Stomach (tissue), 8 donors: ENCODE measurements at regions not wholly inside any gene's neighbourhood (a gene's known extent, or its start where the extent isn't known, plus 50 kb on each side); places are given as distances from the start of the nearest gene placed in this dataset.

Experiments
- DNase-seq, 2 donors: peaks; one replicate each; pipeline versions ENCODE4 v3.0.0 to v3.0.0-alpha.2; 2013 to 2019
- H3K27ac ChIP-seq, 5 donors: fragments of 200-600 bp in 4 of 5; sonication (generic) in 4 of 5; one replicate each; pipeline ENCODE4 v1.5.1; 2013 to 2019; ENCODE audit warnings: mild to moderate bottlenecking in 1 of 5, moderate library complexity in 1 of 5
- H3K27me3 ChIP-seq, 3 donors: fragments of 200-600 bp; sonication (generic); one replicate each; pipeline ENCODE4 v1.5.1; 2017 to 2019; ENCODE audit warnings: mixed run types in 1 of 3
- H3K36me3 ChIP-seq, 4 donors: fragments of 200-600 bp; sonication (generic); 1 replicate in 3 of 4; 2 replicates in 1 of 4; pipeline ENCODE4 v1.5.1; 2016 to 2019
- H3K4me1 ChIP-seq, 4 donors: fragments of 200-600 bp; sonication (generic); one replicate each; pipeline ENCODE4 v1.5.1; 2016 to 2019
- H3K4me3 ChIP-seq, 4 donors: fragments of 200-600 bp; sonication (generic) in 3 of 4; one replicate each; pipeline ENCODE4 v1.5.1; 2016 to 2019; ENCODE audit warnings: mild to moderate bottlenecking in 1 of 4
- H3K9me3 ChIP-seq, 4 donors: fragments of 200-600 bp; sonication (generic); one replicate each; pipeline ENCODE4 v1.5.1; 2016 to 2019
- CTCF ChIP-seq, 7 experiments: fragments of 450-650 bp in 4 of 7; fragments of 200-600 bp in 3 of 7; sonication (generic) in 3 of 7; IDR thresholded peaks; one replicate each; pipeline ENCODE4 v1.5.1; 2016 to 2019; ENCODE audit warnings: antibody characterized with exemption in 7 of 7, control low read depth in 2 of 7, mild to moderate bottlenecking in 1 of 7
- EP300 ChIP-seq: sonication (generic); formaldehyde crosslinking; IDR thresholded peaks from one replicate; pipeline ENCODE4 v1.6.1; 2017; ENCODE audit warnings: antibody characterized with exemption
- POLR2A ChIP-seq, 4 donors: fragments of 450-650 bp; IDR thresholded peaks; one replicate each; pipeline ENCODE4 v1.6.1; 2016; ENCODE audit warnings: antibody characterized with exemption in 4 of 4, control low read depth in 2 of 4, mild to moderate bottlenecking in 1 of 4, moderate library complexity in 1 of 4
- POLR2AphosphoS5 ChIP-seq, 3 donors: sonication (generic); formaldehyde crosslinking; IDR thresholded peaks; one replicate each; pipeline ENCODE4 v1.6.1; 2016; ENCODE audit warnings: antibody characterized with exemption in 3 of 3
- WGBS, 5 donors: extraction: QIAGEN DNeasy Blood & Tissue Kit in 3 of 5; methylation state at CpG; one replicate each; pipeline versions ENCODE4 v1.1.5 to v1.1.7; 2013 to 2018; 5-methylcytosine and 5-hydroxymethylcytosine counted together
- intact Hi-C: fragments of 100-400 bp; cut with DNase I; formaldehyde crosslinking; loops from one replicate; pipeline ENCODE4 v1.15.1; 2023; ENCODE audit warnings: low total_unique reads
- donor health status: healthy with polysubstance abuse.
- donor health status: Bipolar disorder and iron deficiency.
- donor health status: healthy.

DNA sequence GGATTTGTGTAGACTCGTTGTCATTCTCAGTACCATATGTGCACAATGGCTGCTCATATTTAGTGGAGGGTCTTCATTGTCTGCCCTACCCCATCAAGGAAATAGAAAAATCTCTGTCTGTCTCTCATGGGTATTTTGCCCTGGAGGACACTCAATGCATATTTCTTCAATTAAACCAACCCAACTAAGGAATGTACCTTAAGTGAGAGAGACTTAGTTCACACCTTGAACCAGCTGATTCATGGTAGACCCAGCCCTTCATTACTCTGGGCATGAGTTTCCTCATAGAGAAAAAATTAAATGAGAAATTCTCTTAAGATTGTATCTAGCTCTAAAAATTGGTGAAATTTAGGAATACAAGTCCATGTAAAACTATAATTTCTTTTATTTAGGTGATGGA lies 107.1 kb upstream of the PLEKHG7 start:
- WGBS, 5 donors, result 93 to 100% (median 100%) methylated on average over 1 of the region's 1 CpG
- Histone ChIP-seq H3K27ac (no peak overlapping the region), H3K4me1 (no peaks in the 10 kb centered on the region)

GRCh38 chr12:92593734-92594402 lies 108.9 kb upstream of the PLEKHG7 start:
- 63 to 77% (median 70%) methylated on average over 8 of the region's 8 CpGs for WGBS, 5 donors
- H3K4me3 ChIP-seq, result no peak overlapping the region

More for the DNA sequence above, 107.1 kb upstream of the PLEKHG7 start:
- intact Hi-C loops, result no loop called here
- Histone ChIP-seq H3K4me3 (no peak overlapping the region), H3K36me3 (no peaks in the 10 kb centered on the region), H3K9me3 (peaks cover 3 to 11% (median 9%) of the 10 kb centered on the region in 4 donors), H3K27me3 (no peaks in the 10 kb centered on the region)
- TF ChIP-seq POLR2AphosphoS5 (IDR thresholded peaks at IDR 0.05) (no peak), CTCF (IDR thresholded peaks at IDR 0.05) (no peak), EP300 (no peak), POLR2A (IDR thresholded peaks at IDR 0.05) (no peak)
- DNase-seq, result no peak

DNA sequence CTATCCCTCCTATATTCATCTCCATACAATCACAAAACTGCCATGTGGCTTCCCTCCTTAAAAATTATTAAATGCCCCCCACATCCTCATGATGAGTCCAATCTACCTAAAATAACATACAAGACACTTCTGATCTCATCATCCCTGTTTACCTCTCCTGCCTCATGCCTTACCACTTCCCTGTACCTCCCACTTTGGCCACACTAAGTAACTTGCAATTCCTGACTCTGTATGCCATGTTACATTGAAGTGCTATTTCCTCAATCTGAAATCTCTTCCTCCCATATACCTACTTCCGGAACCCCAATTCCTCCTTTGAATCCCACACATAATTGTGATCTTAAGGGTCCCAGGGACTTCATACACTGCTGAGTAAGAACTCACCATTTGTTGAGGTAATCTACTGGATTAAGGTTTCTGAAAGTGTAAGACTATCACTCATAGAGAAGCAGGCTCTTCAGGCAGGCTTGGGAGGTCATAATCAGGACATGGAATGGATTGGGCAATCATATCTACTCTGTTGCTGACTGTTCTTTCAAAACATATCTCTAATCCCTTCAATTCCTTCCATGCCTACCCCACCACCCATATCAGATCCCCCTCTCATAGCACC lies 117.6 kb upstream of the PLEKHG7 start:
- Histone ChIP-seq H3K27me3 (no peaks in the 10 kb centered on the region), H3K9me3 (peaks cover 0 to 7% (median 0%) of the 10 kb centered on the region in 4 donors), H3K27ac (no peak overlapping the region), H3K36me3 (no peaks in the 10 kb centered on the region), H3K4me1 (no peaks in the 10 kb centered on the region), H3K4me3 (no peak overlapping the region)
- 91 to 100% (median 97%) methylated on average over 1 of the region's 1 CpG for WGBS, 5 donors
- intact Hi-C loops, result no loop called here
- no peak for DNase-seq
- TF ChIP-seq POLR2AphosphoS5 (IDR thresholded peaks at IDR 0.05) (no peak), EP300 (no peak), POLR2A (IDR thresholded peaks at IDR 0.05) (no peak), CTCF (IDR thresholded peaks at IDR 0.05) (no peak)

More at GRCh38 chr12:92593734-92594402, 108.9 kb upstream of the PLEKHG7 start:
- peak; percentile 29 to 79 for DNase-seq
- H3K9me3 ChIP-seq, result no peaks in the 10 kb centered on the region
- TF ChIP-seq POLR2A (IDR thresholded peaks at IDR 0.05) (no peak), POLR2AphosphoS5 (IDR thresholded peaks at IDR 0.05) (peak in 1 of 3 donors; percentile 40), CTCF (IDR thresholded peaks at IDR 0.05) (no peak)
- H3K27ac ChIP-seq, result peak overlapping the region; percentile 42 to 69 (median 64)
- H3K27me3 ChIP-seq, result no peaks in the 10 kb centered on the region
- intact Hi-C loops, result no loop called here
- H3K36me3 ChIP-seq, result no peaks in the 10 kb centered on the region
- H3K4me1 ChIP-seq, result no peaks in the 10 kb centered on the region

DNA sequence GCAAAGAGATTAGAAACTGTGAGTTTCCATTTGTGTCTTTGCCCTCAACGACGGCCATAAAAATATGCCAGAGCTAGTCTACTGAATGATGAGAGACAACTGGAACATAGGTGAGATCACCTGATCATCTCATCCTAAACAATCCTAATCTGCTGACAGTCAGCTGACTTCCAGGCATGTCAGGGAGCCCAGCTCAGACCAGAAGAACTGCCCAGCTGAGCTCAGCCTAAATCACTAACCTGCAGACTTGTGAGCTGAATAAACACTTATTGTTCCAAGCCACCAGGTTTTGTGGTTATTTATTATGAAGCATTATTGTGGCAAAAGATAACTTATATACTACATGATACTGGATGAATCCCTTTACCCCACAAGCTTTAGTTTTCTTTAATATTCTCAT lies 118.9 kb upstream of the PLEKHG7 start:
- peaks cover 0 to 7% (median 0%) of the 10 kb centered on the region in 4 donors for H3K9me3 ChIP-seq
- no peak for DNase-seq
- no peaks in the 10 kb centered on the region for H3K27me3 ChIP-seq
- WGBS, 5 donors, result 92 to 97% (median 95%) methylated on average over 2 of the region's 2 CpGs
- H3K36me3 ChIP-seq, result no peaks in the 10 kb centered on the region
- intact Hi-C loops, result no loop called here
- no peak overlapping the region for H3K27ac ChIP-seq
- H3K4me3 ChIP-seq, result no peak overlapping the region
- H3K4me1 ChIP-seq, result no peaks in the 10 kb centered on the region
- no peak for TF ChIP-seq POLR2AphosphoS5 (IDR thresholded peaks at IDR 0.05)
- no peak for TF ChIP-seq EP300
- TF ChIP-seq POLR2A (IDR thresholded peaks at IDR 0.05), result no peak
- TF ChIP-seq CTCF (IDR thresholded peaks at IDR 0.05), result no peak
